Upper lobe of left lung (tissue), 4 donors: ENCODE measurements at regions not wholly inside any gene's neighbourhood (a gene's known extent, or its start where the extent isn't known, plus 50 kb on each side); places are given as distances from the start of the nearest gene placed in this dataset.

Experiments
- CTCF ChIP-seq, 6 experiments: fragments of 450-650 bp in 4 of 6; fragments of 200-600 bp in 2 of 6; sonication (generic) in 2 of 6; IDR thresholded peaks; one replicate each; pipeline ENCODE4 v1.5.1; 2016 to 2019; ENCODE audit warnings: antibody characterized with exemption in 6 of 6
- EP300 ChIP-seq, 4 donors: sonication (generic); formaldehyde crosslinking; IDR thresholded peaks; one replicate each; pipeline ENCODE4 v1.5.1; 2017; ENCODE audit warnings: antibody characterized with exemption in 4 of 4, control low read depth in 2 of 4
- POLR2A ChIP-seq, 4 donors: fragments of 450-650 bp; IDR thresholded peaks; one replicate each; pipeline ENCODE4 v1.5.1; 2016 to 2017; ENCODE audit warnings: antibody characterized with exemption in 4 of 4, mild to moderate bottlenecking in 2 of 4
- POLR2AphosphoS5 ChIP-seq, 2 donors: sonication (generic); formaldehyde crosslinking; IDR thresholded peaks; one replicate each; pipeline ENCODE4 v1.5.1; 2017; ENCODE audit warnings: antibody characterized with exemption in 2 of 2

GRCh38 chr3:177606891-177607290 lies 409.6 kb upstream of the TBL1XR1 start:
- TF ChIP-seq EP300 (IDR thresholded peaks at IDR 0.05) (no peak), CTCF (IDR thresholded peaks at IDR 0.05) (no peak), POLR2A (IDR thresholded peaks at IDR 0.05) (no peak), POLR2AphosphoS5 (IDR thresholded peaks at IDR 0.05) (no peak)
